ENCODE measurements at regions not wholly inside any gene's neighbourhood (a gene's known extent, or its start where the extent isn't known, plus 50 kb on each side); places are given as distances from the start of the nearest gene placed in this dataset.

GRCh38 chr14:106508216-106508615, 981.8 kb downstream of the TMEM121 start:
- Histone ChIP-seq H4K91ac (ENCODE audit: low read depth, low read length) (no peak overlapping the region), H3K27ac (ENCODE audit: low read depth, low read length) (no peak overlapping the region), H2BK120ac (ENCODE audit: insufficient read depth, low read length, poor library complexity) (no peak overlapping the region), H3K27me3 (ENCODE audit: insufficient read depth, low read length) (no peaks in the 10 kb centered on the region), H3K79me1 (ENCODE audit: low read length) (no peaks in the 10 kb centered on the region), H3K4ac (ENCODE audit: low read depth, low read length) (no peak overlapping the region), H3K9ac (ENCODE audit: low read length) (no peak overlapping the region), H2AK5ac (ENCODE audit: low read length) (no peak overlapping the region), H3K9me3 (ENCODE audit: insufficient read depth, low read depth, low read length) (peaks cover 34% of the 10 kb centered on the region), H3K14ac (ENCODE audit: low read length) (no peak overlapping the region), H3K79me2 (ENCODE audit: control insufficient read depth, insufficient read depth, low read length, poor library complexity) (no peaks in the 10 kb centered on the region), H3K4me1 (ENCODE audit: control insufficient read depth in 1 of 2, insufficient read depth in 2 of 2, low read length in 2 of 2) (no peaks in the 10 kb centered on the region), H4K12ac (ENCODE audit: low read depth, low read length) (no peak overlapping the region), H3K36me3 (ENCODE audit: control insufficient read depth in 1 of 2, insufficient read depth in 2 of 2, low read length in 2 of 2) (no peaks in the 10 kb centered on the region), H2BK5ac (ENCODE audit: low read depth, low read length, poor library complexity) (no peak overlapping the region), H3K23ac (ENCODE audit: low read length) (no peak overlapping the region), H3K18ac (ENCODE audit: low read length) (no peak overlapping the region), H3K4me3 (ENCODE audit: low read depth, low read length) (no peak overlapping the region), H2AFZ (ENCODE audit: insufficient read depth, low read length, poor library complexity) (no peak overlapping the region), H4K8ac (ENCODE audit: low read depth, low read length) (no peak overlapping the region), H3K4me2 (ENCODE audit: low read length) (no peak overlapping the region), H2BK12ac (ENCODE audit: low read length) (no peak overlapping the region)
- no peak for DNase-seq
- no CpG with 5 or more reads among the region's 3 CpGs for WGBS (ENCODE audit: extremely low coverage, insufficient coverage, insufficient read length)

GRCh38 chr14:106509176-106509575, 982.8 kb downstream of the TMEM121 start:
- Histone ChIP-seq H3K4ac (ENCODE audit: low read depth, low read length) (no peak overlapping the region), H3K4me2 (ENCODE audit: low read length) (no peak overlapping the region), H2BK5ac (ENCODE audit: low read depth, low read length, poor library complexity) (no peak overlapping the region), H3K36me3 (ENCODE audit: control insufficient read depth in 1 of 2, insufficient read depth in 2 of 2, low read length in 2 of 2) (no peaks in the 10 kb centered on the region), H3K9me3 (ENCODE audit: insufficient read depth, low read depth, low read length) (peaks cover 33% of the 10 kb centered on the region), H4K91ac (ENCODE audit: low read depth, low read length) (no peak overlapping the region), H4K12ac (ENCODE audit: low read depth, low read length) (no peak overlapping the region), H3K4me1 (ENCODE audit: control insufficient read depth in 1 of 2, insufficient read depth in 2 of 2, low read length in 2 of 2) (no peaks in the 10 kb centered on the region), H2BK120ac (ENCODE audit: insufficient read depth, low read length, poor library complexity) (no peak overlapping the region), H3K9ac (ENCODE audit: low read length) (no peak overlapping the region), H3K23ac (ENCODE audit: low read length) (no peak overlapping the region), H3K14ac (ENCODE audit: low read length) (no peak overlapping the region), H2AFZ (ENCODE audit: insufficient read depth, low read length, poor library complexity) (no peak overlapping the region), H3K4me3 (ENCODE audit: low read depth, low read length) (no peak overlapping the region), H4K8ac (ENCODE audit: low read depth, low read length) (no peak overlapping the region), H3K79me1 (ENCODE audit: low read length) (no peaks in the 10 kb centered on the region), H3K79me2 (ENCODE audit: control insufficient read depth, insufficient read depth, low read length, poor library complexity) (no peaks in the 10 kb centered on the region), H3K27ac (ENCODE audit: low read depth, low read length) (no peak overlapping the region), H2BK12ac (ENCODE audit: low read length) (no peak overlapping the region), H3K18ac (ENCODE audit: low read length) (no peak overlapping the region), H3K27me3 (ENCODE audit: insufficient read depth, low read length) (no peaks in the 10 kb centered on the region), H2AK5ac (ENCODE audit: low read length) (no peak overlapping the region)
- no CpG with 5 or more reads among the region's 2 CpGs for WGBS (ENCODE audit: extremely low coverage, insufficient coverage, insufficient read length)
- DNase-seq, result no peak

DNA sequence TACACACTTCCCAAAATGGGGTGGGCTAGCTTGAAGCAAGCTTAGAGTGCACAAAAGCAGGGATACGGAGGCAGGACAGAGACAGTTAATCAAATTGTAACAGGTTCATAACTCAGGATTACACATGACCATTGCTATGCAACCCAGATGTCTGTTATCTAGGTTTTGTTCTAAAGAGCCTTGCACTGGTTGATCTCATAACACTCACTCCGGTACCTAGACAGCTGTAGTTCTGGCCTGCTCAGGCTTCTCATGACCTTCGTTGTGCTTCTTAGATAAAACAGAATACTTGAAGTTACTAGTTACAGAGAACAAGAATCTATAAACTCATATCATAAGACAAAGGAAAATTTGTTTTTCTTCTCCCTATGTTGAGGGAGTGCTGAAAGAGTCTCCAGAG, 983.4 kb downstream of the TMEM121 start:
- no peaks in the 10 kb centered on the region for H3K79me2 ChIP-seq (ENCODE audit: control insufficient read depth, insufficient read depth, low read length, poor library complexity)
- no peak overlapping the region for H2BK120ac ChIP-seq (ENCODE audit: insufficient read depth, low read length, poor library complexity)
- H2AFZ ChIP-seq (ENCODE audit: insufficient read depth, low read length, poor library complexity), result no peak overlapping the region
- H3K4me3 ChIP-seq (ENCODE audit: low read depth, low read length), result no peak overlapping the region
- H3K27ac ChIP-seq (ENCODE audit: low read depth, low read length), result no peak overlapping the region
- H3K4me2 ChIP-seq (ENCODE audit: low read length), result no peak overlapping the region
- H3K18ac ChIP-seq (ENCODE audit: low read length), result no peak overlapping the region
- DNase-seq, result peak in 1 of 2 donors; percentile 6
- peaks cover 29% of the 10 kb centered on the region for H3K9me3 ChIP-seq (ENCODE audit: insufficient read depth, low read depth, low read length)
- no peak overlapping the region for H4K8ac ChIP-seq (ENCODE audit: low read depth, low read length)
- no peaks in the 10 kb centered on the region for H3K27me3 ChIP-seq (ENCODE audit: insufficient read depth, low read length)
- WGBS (ENCODE audit: extremely low coverage, insufficient coverage, insufficient read length), result no CpG with 5 or more reads among the region's 3 CpGs
- H3K14ac ChIP-seq (ENCODE audit: low read length), result no peak overlapping the region
- H4K91ac ChIP-seq (ENCODE audit: low read depth, low read length), result no peak overlapping the region
- H3K36me3 ChIP-seq (ENCODE audit: control insufficient read depth in 1 of 2, insufficient read depth in 2 of 2, low read length in 2 of 2), result no peaks in the 10 kb centered on the region
- no peaks in the 10 kb centered on the region for H3K79me1 ChIP-seq (ENCODE audit: low read length)
- H3K4me1 ChIP-seq (ENCODE audit: control insufficient read depth in 1 of 2, insufficient read depth in 2 of 2, low read length in 2 of 2), result no peaks in the 10 kb centered on the region
- H3K9ac ChIP-seq (ENCODE audit: low read length), result no peak overlapping the region
- no peak overlapping the region for H3K4ac ChIP-seq (ENCODE audit: low read depth, low read length)
- H2BK12ac ChIP-seq (ENCODE audit: low read length), result no peak overlapping the region
- no peak overlapping the region for H4K12ac ChIP-seq (ENCODE audit: low read depth, low read length)
- no peak overlapping the region for H2BK5ac ChIP-seq (ENCODE audit: low read depth, low read length, poor library complexity)
- no peak overlapping the region for H2AK5ac ChIP-seq (ENCODE audit: low read length)
- no peak overlapping the region for H3K23ac ChIP-seq (ENCODE audit: low read length)

GRCh38 chr14:106511006-106511799, 984.8 kb downstream of the TMEM121 start:
- no peak overlapping the region for H4K91ac ChIP-seq (ENCODE audit: low read depth, low read length)
- H3K18ac ChIP-seq (ENCODE audit: low read length), result no peak overlapping the region
- no peak overlapping the region for H3K14ac ChIP-seq (ENCODE audit: low read length)
- H2BK12ac ChIP-seq (ENCODE audit: low read length), result no peak overlapping the region
- no peaks in the 10 kb centered on the region for H3K4me1 ChIP-seq (ENCODE audit: control insufficient read depth in 1 of 2, insufficient read depth in 2 of 2, low read length in 2 of 2)
- no peak overlapping the region for H2BK120ac ChIP-seq (ENCODE audit: insufficient read depth, low read length, poor library complexity)
- no peak overlapping the region for H3K4me2 ChIP-seq (ENCODE audit: low read length)
- H3K36me3 ChIP-seq (ENCODE audit: control insufficient read depth in 1 of 2, insufficient read depth in 2 of 2, low read length in 2 of 2), result no peaks in the 10 kb centered on the region
- H4K12ac ChIP-seq (ENCODE audit: low read depth, low read length), result no peak overlapping the region
- H3K79me1 ChIP-seq (ENCODE audit: low read length), result no peaks in the 10 kb centered on the region
- H2AK5ac ChIP-seq (ENCODE audit: low read length), result no peak overlapping the region
- no peak overlapping the region for H3K23ac ChIP-seq (ENCODE audit: low read length)
- no peak for DNase-seq
- WGBS (ENCODE audit: extremely low coverage, insufficient coverage, insufficient read length), result no CpG with 5 or more reads among the region's 9 CpGs
- no peak overlapping the region for H2AFZ ChIP-seq (ENCODE audit: insufficient read depth, low read length, poor library complexity)
- H3K79me2 ChIP-seq (ENCODE audit: control insufficient read depth, insufficient read depth, low read length, poor library complexity), result no peaks in the 10 kb centered on the region
- no peak overlapping the region for H3K4ac ChIP-seq (ENCODE audit: low read depth, low read length)
- H3K9me3 ChIP-seq (ENCODE audit: insufficient read depth, low read depth, low read length), result peaks cover 34% of the 10 kb centered on the region
- no peak overlapping the region for H2BK5ac ChIP-seq (ENCODE audit: low read depth, low read length, poor library complexity)
- H4K8ac ChIP-seq (ENCODE audit: low read depth, low read length), result no peak overlapping the region
- no peak overlapping the region for H3K9ac ChIP-seq (ENCODE audit: low read length)
- no peak overlapping the region for H3K4me3 ChIP-seq (ENCODE audit: low read depth, low read length)
- H3K27ac ChIP-seq (ENCODE audit: low read depth, low read length), result no peak overlapping the region
- no peaks in the 10 kb centered on the region for H3K27me3 ChIP-seq (ENCODE audit: insufficient read depth, low read length)
